HT1080 (cell line): ENCODE measurements at regions not wholly inside any gene's neighbourhood (a gene's known extent, or its start where the extent isn't known, plus 50 kb on each side); places are given as distances from the start of the nearest gene placed in this dataset.
"Not testable (repeated sequence)": the region's sequence is repeated elsewhere in the genome, so short reads cannot be mapped to it uniquely, and the experiment has no call there.

Experiments
- DNase-seq: peaks from one replicate; pipeline ENCODE4 v3.0.0-alpha.2; 2015; ENCODE audit warnings: low read depth

DNA sequence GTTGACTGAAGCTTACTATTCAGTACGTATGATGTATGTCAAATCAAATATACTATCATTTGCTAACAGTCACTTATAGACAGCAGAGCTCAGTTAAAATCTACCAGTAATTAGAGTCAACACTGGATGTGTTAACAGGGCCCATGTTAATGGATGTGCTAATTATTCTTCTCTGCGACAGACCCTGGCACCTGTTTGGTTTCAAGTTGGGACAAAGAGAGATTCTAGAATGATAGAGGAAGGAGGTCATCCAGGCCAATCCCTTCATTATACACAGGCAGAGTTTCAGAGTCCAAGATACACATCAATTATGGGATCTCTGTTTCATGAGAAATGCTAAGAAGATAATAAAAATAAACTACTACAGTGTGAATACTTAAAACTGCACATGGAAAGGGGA lies 615.0 kb downstream of the ZNF608 start:
- no peak for DNase-seq

GRCh38 chr5:124130816-124131215 lies 615.6 kb downstream of the ZNF608 start:
- no peak for DNase-seq

GRCh38 chr5:124128867-124129266 lies 616.9 kb downstream of the CSNK1G3 start:
- DNase-seq, result no peak

DNA sequence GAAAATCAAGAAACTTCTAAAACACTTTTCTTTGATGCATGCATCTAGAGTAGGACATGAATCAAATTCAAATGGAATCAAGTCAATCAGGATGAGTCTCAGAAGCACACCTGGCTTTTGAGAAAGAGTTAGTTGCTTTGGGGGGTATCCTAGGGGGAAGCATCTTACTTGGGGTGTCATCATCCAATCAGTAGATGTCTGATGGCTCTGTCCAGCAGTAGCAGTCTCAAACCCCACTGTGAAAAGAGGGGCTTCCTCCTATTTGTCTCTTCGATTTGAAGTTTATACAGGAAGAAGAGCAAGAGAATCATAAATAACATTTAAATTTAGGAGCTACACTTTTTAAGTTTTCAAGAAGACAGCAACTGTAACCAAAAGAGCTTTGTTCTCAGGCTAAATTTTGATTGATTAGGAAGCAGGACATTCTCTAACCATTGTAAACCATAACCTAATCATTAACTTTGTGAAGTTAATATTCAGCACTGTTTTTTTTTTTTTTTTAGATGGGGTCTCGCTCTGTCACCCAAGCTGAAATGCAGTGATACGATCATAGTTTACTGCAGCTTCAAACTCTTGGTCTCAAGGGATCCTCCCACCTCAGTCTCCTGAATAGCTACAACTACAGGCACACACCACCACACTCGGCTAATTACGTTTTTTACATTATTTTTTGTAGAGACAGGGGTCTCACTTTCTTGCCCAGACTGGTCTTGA lies 614.7 kb downstream of the CSNK1G3 start:
- no peak for DNase-seq

DNA sequence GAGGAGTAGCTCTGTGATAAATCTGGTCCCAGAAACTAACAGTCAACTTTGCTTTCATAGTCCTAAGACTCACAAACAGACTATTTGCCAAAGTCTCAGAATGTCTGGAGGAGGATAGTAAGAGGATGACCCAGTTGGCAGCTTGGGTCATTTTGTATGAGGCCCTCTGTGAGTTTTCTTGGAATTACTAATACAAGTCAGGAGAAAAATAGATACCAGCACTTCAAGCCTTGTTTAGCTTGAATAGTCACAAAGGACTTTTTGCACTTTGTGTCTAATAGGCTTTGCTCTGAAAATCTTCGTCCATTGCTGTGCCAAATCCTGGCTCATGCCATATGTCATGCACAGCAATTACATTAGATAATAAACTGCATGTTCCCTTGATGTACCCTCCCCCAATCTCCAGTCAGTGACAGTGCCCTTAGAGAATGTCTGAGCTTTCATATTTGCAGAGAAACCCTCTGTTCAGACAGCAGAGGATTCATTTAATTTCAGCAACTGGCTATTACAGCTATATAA lies 612.8 kb downstream of the CSNK1G3 start:
- DNase-seq, result no peak

DNA sequence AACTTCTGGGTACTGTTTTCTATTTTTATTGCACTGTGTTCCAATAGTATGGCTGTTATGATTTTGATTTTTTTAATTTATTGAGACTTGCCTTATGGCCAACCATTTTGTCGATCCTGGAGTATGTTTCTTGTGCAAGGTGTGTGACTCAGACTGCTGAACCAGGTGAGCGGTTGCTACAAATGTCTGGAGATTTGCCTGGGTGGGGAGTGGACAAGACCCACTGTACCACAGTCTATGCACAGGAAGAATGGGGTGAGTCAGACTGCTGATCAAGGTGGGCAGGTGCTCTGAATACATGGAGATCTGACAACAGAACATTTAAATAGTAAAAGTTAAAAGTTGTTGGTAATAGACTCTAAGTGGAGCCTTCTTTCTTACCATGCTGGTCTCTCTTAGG lies 609.2 kb downstream of the CSNK1G3 start:
- DNase-seq, result no peak

GRCh38 chr5:124114911-124115310 lies 602.9 kb downstream of the CSNK1G3 start:
- no peak for DNase-seq

DNA sequence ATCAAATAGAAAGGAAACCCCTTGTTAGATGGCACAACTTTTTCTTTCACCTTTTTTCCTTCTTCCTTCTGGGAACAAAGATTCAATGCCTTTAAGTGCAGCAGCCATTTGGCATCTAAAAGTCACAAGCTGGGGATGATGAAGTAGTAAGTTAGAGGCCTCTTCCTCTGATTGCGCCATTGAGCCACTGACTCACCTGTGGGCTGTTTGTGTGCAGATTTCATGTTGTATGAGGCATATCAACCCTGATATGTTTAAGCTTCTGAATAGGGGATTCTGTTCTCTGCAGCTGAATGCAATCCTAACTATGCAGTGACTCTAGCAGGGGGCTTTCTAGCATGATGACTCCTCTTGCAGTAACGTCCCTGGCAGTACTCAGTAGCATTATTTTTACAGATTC lies 599.9 kb downstream of the CSNK1G3 start:
- DNase-seq, result peak; percentile 48

DNA sequence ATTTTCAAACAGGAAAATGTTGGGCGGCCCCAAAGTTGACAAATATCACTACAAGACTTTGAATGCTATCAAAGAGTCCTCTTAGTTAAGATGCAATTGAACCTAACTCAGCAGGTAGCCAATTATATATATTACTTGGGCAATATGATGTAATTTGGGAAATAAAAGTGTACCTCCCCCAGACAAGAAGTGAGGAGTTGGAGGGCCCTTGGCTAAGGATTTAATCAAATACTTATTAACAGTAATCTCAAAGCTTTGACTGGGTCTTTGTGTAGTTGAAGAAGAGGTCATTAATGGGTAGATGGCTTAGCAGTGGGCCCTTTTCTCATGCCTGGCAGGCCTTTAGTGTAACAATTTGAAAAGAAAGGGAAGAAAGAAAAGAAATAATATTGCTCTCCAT lies 599.0 kb downstream of the CSNK1G3 start:
- DNase-seq, result no peak

- no peak for DNase-seq
Observed at GRCh38 chr5:124105326-124105725, 593.3 kb downstream of the CSNK1G3 start.

DNA sequence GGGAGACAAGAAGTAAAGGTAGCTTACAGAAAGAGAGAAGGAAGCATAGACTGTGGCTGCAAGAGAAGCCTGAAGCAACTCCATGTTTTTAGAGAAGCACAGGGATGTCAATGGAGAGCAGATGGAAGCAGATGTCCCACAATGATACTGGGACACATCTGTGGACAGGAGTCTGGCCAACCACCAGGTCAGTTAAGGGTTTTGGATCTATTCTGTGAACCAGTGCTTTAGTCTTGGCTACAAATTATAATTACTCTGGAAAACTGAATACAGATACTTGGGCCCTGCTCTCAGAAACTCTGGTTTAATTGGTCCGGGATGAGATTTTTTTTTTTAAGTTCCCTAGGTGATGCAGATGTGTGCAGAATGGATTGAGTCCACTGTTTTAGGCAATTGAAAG lies 592.8 kb downstream of the CSNK1G3 start:
- no peak for DNase-seq

GRCh38 chr5:124104344-124104743 lies 592.4 kb downstream of the CSNK1G3 start:
- no peak for DNase-seq

- DNase-seq, result peak; percentile 31
Observed at GRCh38 chr5:124103671-124104070, 591.7 kb downstream of the CSNK1G3 start.

- not testable (repeated sequence) for DNase-seq
Observed at GRCh38 chr5:124103056-124103455, 591.1 kb downstream of the CSNK1G3 start.

- DNase-seq, result no peak
Observed at GRCh38 chr5:124102486-124102885, 590.5 kb downstream of the CSNK1G3 start.

DNA sequence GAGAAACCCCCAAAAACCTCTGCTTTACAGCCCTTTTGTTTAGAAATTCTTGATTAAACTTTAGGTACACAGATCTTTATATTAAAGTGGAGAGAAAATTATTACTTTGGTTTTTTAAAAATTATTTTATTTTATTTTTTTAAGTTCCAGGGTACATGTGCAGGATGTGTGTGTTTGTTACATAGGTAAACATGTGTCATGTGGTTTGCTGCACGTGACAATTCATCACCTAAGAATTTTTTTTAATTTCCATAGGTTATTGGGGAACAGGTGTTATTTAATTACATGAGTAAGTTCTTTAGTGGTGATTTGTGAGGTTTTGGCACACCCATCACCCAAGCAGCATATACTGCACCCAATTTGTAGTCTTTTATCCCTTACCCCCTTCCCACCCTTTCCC lies 581.7 kb downstream of the CSNK1G3 start:
- DNase-seq, result no peak

DNA sequence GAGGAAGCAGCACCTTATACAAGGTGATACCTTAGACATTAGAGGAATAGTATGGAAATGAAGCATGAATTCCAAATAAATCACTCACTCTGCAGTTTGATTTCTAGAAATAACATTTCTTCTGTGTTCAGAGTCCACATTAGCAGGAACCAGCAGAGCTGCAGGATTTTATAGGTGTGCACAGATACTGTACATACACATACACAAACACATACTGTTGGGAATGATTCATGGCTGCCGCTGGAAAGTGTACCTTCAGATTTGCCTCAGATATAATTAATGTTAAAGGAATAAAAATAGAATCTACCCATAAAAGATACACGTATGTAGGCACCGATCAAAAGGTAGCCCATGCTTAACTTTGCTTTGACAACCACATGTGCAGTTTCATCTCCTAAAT lies 578.1 kb downstream of the CSNK1G3 start:
- no peak for DNase-seq

DNA sequence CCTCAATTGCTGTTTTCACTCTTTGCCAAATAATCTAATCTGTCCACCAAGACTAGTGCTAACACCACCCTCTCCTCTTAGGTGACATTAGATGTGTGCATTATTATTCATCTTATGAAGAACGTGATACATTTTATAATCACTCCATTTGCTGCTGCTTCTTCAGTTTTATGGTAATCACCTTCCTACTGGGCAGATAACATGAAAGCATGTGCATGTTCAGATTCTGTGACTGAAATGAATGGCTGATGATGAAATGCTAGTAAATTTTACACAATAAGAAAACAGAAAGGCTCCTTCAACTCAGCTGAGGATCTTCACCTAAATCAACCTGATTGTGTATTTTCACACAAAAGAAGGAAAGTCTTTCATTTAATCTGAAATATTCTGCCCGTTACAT lies 577.6 kb downstream of the CSNK1G3 start:
- no peak for DNase-seq

- no peak for DNase-seq
Observed at GRCh38 chr5:124088289-124089032, 576.5 kb downstream of the CSNK1G3 start.

- no peak for DNase-seq
Observed at GRCh38 chr5:124087752-124088151, 575.8 kb downstream of the CSNK1G3 start.

GRCh38 chr5:124080256-124080655 lies 568.3 kb downstream of the CSNK1G3 start:
- no peak for DNase-seq

DNA sequence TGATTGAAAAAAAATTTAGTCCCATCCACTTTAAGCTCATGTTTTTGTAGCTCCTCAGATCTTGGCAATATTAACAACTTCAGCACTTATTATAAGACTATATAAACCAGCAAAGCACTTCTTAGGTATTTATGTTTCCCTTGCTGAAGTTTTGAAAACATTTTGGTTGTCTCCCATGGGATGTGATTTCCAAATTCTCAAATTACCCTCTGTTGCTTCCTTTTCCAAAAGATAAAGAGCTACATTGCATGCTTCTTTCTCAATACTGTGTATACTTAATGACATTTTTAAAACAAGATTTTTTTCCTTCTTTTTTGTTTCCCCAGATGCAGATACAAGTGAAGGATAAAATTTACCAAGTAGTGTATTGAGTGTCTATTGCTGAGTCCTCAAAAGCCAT lies 567.1 kb downstream of the CSNK1G3 start:
- no peak for DNase-seq

GRCh38 chr5:124074500-124074899 lies 562.5 kb downstream of the CSNK1G3 start:
- DNase-seq, result no peak
